Heart left ventricle (tissue), 16 donors: ENCODE measurements at regions not wholly inside any gene's neighbourhood (a gene's known extent, or its start where the extent isn't known, plus 50 kb on each side); places are given as distances from the start of the nearest gene placed in this dataset.

Experiments
- ATAC-seq, 4 donors: fragments of 200-7000 bp; cut with Tn5 transposase; one replicate each; pipeline ENCODE4 v1.9.1; 2020 to 2022; ENCODE audit warnings: moderate library complexity in 4 of 4, mild to moderate bottlenecking in 3 of 4, moderate number of reproducible peaks in 1 of 4
- DNase-seq, 5 donors: peaks; one replicate each; pipeline ENCODE4 v3.0.0-alpha.2; 2020
- H3K27ac ChIP-seq, 12 donors: fragments of 200-600 bp; sonication (generic) in 4 of 12; one replicate each; pipeline versions ENCODE4 v1.5.0 to v1.8.0; 2016 to 2022; ENCODE audit warnings: mild to moderate bottlenecking in 2 of 12
- H3K27me3 ChIP-seq, 9 donors: fragments of 200-600 bp; sonication (generic) in 2 of 9; one replicate each; pipeline versions ENCODE4 v1.5.1 to v1.8.0; 2016 to 2022; ENCODE audit warnings: mild to moderate bottlenecking in 3 of 9
- H3K36me3 ChIP-seq, 9 donors: fragments of 200-600 bp; sonication (generic) in 2 of 9; one replicate each; pipeline versions ENCODE4 v1.5.0 to v1.8.0; 2018 to 2022; ENCODE audit warnings: mild to moderate bottlenecking in 2 of 9
- H3K4me1 ChIP-seq, 12 donors: fragments of 200-600 bp; sonication (generic) in 4 of 12; one replicate each; pipeline versions ENCODE4 v1.5.0 to v1.8.0; 2016 to 2022; ENCODE audit warnings: mild to moderate bottlenecking in 3 of 12
- H3K4me3 ChIP-seq, 12 donors: fragments of 200-600 bp; sonication (generic) in 4 of 12; one replicate each; pipeline versions ENCODE4 v1.5.0 to v1.8.0; 2017 to 2022; ENCODE audit warnings: mild to moderate bottlenecking in 9 of 12, moderate library complexity in 4 of 12
- H3K9me3 ChIP-seq, 12 donors: fragments of 200-600 bp; sonication (generic) in 4 of 12; one replicate each; pipeline versions ENCODE4 v1.5.0 to v1.8.0; 2016 to 2022; ENCODE audit warnings: mild to moderate bottlenecking in 1 of 12
- POLR2A ChIP-seq, 2 donors: fragments of 450-650 bp; IDR thresholded peaks; one replicate each; pipeline ENCODE4 v1.6.1; 2017; ENCODE audit warnings: antibody characterized with exemption in 2 of 2, mild to moderate bottlenecking in 2 of 2, moderate library complexity in 2 of 2
- WGBS, 4 donors: extraction: QIAGEN DNeasy Blood & Tissue Kit in 2 of 4; methylation state at CpG; one replicate each; pipeline versions ENCODE4 v1.1.5 to v1.1.7; 2013 to 2018; 5-methylcytosine and 5-hydroxymethylcytosine counted together
- intact Hi-C, 10 donors: fragments of 100-400 bp; cut with DNase I; formaldehyde crosslinking; loops; one replicate each; pipeline versions ENCODE4 v1.11.1 to v1.14.2; 2022
- TF ChIP-seq, protein P1 (sequence below), 12 donors: fragments of 200-600 bp; sonication (generic) in 4 of 12; IDR thresholded peaks; one replicate each; pipeline versions ENCODE4 v1.5.0 to v1.8.0; 2018 to 2022; ENCODE audit warnings: antibody characterized with exemption in 12 of 12, mild to moderate bottlenecking in 5 of 12
- donor health status: ischemic (EF 13 %, LVEDD 7.1; RV severe dilation, severe dysfunction).
- donor health status: healthy with polysubstance abuse.
- donor health status: DM: no; HTN: yes; CAD: no.
- donor health status: DM: no; HTN: no; CAD: no.
- donor health status: ischemic (EF 25% LVEDD 6.9; RV normal size, moderate dysfunction).
- donor health status: ischemic (EF 25% LVEDD 5.7; RV mildly dilated, moderate dysfunction).
- donor health status: healthy.
- donor health status: DM: yes; HTN: yes; CAD: no.
- donor health status: ischemic (EF 35%, LVEDD 5.7; RV mildly dilated, moderate dysfunction).
- donor health status: nonischemic (EF 11% LVEDD 7.7; RV severe dilation, severe dysfunction).
- donor health status: DM: yes; HTN: yes; CAD: no.
- donor health status: PGD.
- donor health status: ischemic (EF 29% LVEDD 5.4; RV normal size, mild dysfunction).
- donor health status: nonischemic (EF 23%, LVEDD 6.1; RV moderate dilation, normal function).

DNA sequence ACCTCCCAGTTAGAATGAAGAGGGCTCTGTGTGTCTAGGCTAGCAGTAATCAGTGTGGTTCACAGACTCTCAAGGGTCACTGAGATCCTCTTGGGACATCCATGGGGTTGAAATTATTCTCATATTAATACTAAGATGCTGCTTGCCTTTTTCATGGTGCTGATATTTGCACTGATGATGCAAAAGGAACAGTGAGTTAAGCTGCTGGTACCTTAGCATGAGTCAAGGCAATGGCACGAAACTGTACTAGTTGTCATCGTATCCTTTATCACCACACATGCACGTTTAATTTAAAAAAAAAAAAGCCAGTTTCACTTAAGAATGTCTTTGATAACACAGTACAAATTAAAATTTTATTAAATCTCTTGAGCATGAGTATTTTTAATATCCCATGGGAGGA is 151.9 kb upstream of the TANK start:
- Histone ChIP-seq H3K4me3 (no peak overlapping the region), H3K36me3 (no peaks in the 10 kb centered on the region), H3K27ac (no peak overlapping the region), H3K4me1 (no peaks in the 10 kb centered on the region), H3K27me3 (no peaks in the 10 kb centered on the region), H3K9me3 (no peaks in the 10 kb centered on the region)
- DNase-seq (no peak), ATAC-seq (no peak)
- intact Hi-C loops = no loop called here
- no peak for TF ChIP-seq POLR2A (IDR thresholded peaks at IDR 0.05)
- TF ChIP-seq, protein P1, sequence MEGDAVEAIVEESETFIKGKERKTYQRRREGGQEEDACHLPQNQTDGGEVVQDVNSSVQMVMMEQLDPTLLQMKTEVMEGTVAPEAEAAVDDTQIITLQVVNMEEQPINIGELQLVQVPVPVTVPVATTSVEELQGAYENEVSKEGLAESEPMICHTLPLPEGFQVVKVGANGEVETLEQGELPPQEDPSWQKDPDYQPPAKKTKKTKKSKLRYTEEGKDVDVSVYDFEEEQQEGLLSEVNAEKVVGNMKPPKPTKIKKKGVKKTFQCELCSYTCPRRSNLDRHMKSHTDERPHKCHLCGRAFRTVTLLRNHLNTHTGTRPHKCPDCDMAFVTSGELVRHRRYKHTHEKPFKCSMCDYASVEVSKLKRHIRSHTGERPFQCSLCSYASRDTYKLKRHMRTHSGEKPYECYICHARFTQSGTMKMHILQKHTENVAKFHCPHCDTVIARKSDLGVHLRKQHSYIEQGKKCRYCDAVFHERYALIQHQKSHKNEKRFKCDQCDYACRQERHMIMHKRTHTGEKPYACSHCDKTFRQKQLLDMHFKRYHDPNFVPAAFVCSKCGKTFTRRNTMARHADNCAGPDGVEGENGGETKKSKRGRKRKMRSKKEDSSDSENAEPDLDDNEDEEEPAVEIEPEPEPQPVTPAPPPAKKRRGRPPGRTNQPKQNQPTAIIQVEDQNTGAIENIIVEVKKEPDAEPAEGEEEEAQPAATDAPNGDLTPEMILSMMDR (IDR thresholded peaks at IDR 0.05) = no peak
- 63 to 78% (median 76%) methylated on average over 3 of the region's 3 CpGs for WGBS, 4 donors

DNA sequence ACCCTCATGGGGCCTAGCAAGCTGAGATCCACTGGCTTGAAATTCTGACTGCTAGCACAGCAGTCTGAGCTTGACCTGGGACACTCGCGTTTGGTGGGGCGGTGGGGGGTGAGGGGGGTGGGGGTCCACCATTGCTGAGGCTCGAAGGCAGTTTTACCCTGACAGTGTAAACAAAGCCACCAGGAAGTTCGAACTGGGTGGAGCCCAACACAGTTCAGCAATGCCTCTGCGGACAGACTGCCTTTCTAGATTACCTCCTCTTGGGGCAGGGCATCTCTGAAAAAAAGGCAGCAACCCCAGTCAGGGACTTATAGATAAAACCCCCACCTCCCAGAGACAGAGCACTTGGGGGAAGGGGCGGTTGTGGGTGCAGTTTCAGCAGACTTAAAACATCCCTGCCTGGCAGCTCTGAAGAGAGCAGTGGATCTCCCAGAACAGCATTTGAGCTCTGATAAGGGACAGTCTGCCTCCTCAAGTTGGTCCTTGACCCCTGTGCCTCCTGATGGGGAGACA is 149.7 kb upstream of the TANK start:
- H3K27me3 ChIP-seq = no peaks in the 10 kb centered on the region
- H3K4me1 ChIP-seq = no peaks in the 10 kb centered on the region
- H3K9me3 ChIP-seq = peaks cover 0 to 10% (median 0%) of the 10 kb centered on the region in 12 donors
- no peak for DNase-seq
- 57 to 72% (median 66%) methylated on average over 4 to 7 of the region's 7 CpGs for WGBS, 4 donors
- TF ChIP-seq POLR2A (IDR thresholded peaks at IDR 0.05) = no peak
- TF ChIP-seq, protein P1 (IDR thresholded peaks at IDR 0.05) = no peak
- no peak overlapping the region for H3K27ac ChIP-seq
- no peak for ATAC-seq
- no peak overlapping the region for H3K4me3 ChIP-seq
- intact Hi-C loops = no loop called here
- H3K36me3 ChIP-seq = no peaks in the 10 kb centered on the region

GRCh38 chr2:161017780-161018470 is 142.3 kb upstream of the TANK start:
- Histone ChIP-seq H3K27me3 (no peaks in the 10 kb centered on the region), H3K4me3 (no peak overlapping the region), H3K9me3 (peaks cover 0 to 13% (median 1%) of the 10 kb centered on the region in 12 donors), H3K27ac (peak overlapping the region in 1 of 12 donors; percentile 4), H3K36me3 (no peaks in the 10 kb centered on the region), H3K4me1 (peaks cover 0 to 9% (median 3%) of the 10 kb centered on the region in 12 donors)
- DNase-seq (no peak), ATAC-seq (peak in 3 of 4 donors; percentile 61 to 72 (median 61))
- intact Hi-C loops = no loop called here
- WGBS, 4 donors = 27 to 53% (median 40%) methylated on average over 3 of the region's 3 CpGs
- TF ChIP-seq, protein P1 (IDR thresholded peaks at IDR 0.05) = no peak
- no peak for TF ChIP-seq POLR2A (IDR thresholded peaks at IDR 0.05)

DNA sequence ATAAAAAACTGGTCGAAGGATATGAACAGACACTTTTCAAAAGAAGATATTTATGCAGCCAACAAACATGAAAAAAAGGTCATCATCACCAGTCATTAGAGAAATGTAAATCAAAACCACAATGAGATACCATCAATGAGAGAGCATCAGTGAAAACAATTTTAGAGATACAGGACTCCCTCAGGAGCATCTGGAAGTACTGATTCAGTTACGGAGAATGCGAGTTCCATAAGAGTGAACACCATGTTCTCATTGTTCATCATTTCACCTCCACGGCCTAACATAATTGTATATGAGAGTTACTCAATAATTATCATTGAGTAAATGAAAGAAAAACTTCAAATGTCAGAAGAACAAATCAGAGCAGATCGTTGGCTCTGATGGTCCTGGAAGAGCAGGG is 140.9 kb upstream of the TANK start:
- TF ChIP-seq POLR2A (IDR thresholded peaks at IDR 0.05) = no peak
- TF ChIP-seq, protein P1 (IDR thresholded peaks at IDR 0.05) = no peak
- 76 to 96% (median 86%) methylated on average over 5 of the region's 5 CpGs for WGBS, 4 donors
- Histone ChIP-seq H3K36me3 (no peaks in the 10 kb centered on the region), H3K27me3 (no peaks in the 10 kb centered on the region), H3K4me1 (peaks cover 0 to 9% (median 3%) of the 10 kb centered on the region in 12 donors), H3K27ac (no peak overlapping the region), H3K9me3 (peaks cover 0 to 13% (median 1%) of the 10 kb centered on the region in 12 donors), H3K4me3 (no peak overlapping the region)
- DNase-seq = no peak
- ATAC-seq = no peak
- intact Hi-C loops = no loop called here
